GM18519 (cell line): ENCODE measurements at regions not wholly inside any gene's neighbourhood (a gene's known extent, or its start where the extent isn't known, plus 50 kb on each side); places are given as distances from the start of the nearest gene placed in this dataset.
"Not testable (repeated sequence)": the region's sequence is repeated elsewhere in the genome, so short reads cannot be mapped to it uniquely, and the experiment has no call there.

ENCODE experiments used
- ATAC-seq: cut with Tn5 transposase; IDR thresholded peaks from one replicate; pipeline ENCODE4 v1.9.1; 2021; ENCODE audit warnings: mild to moderate bottlenecking, moderate library complexity; ENCODE audit not compliant: unreplicated experiment, low FRiP score

GRCh38 chr4:42282081-42282901 is 115.0 kb upstream of the SHISA3 start:
- ATAC-seq = peak; percentile 68

- no peak for ATAC-seq
Measured at GRCh38 chr4:42284030-42284429, 113.3 kb upstream of the SHISA3 start.

GRCh38 chr4:42288876-42289275 is 108.4 kb upstream of the SHISA3 start:
- not testable (repeated sequence) for ATAC-seq

GRCh38 chr4:42292192-42292591 is 105.1 kb upstream of the SHISA3 start:
- ATAC-seq = not testable (repeated sequence)

- ATAC-seq = no peak
Measured at GRCh38 chr4:42293967-42294813, 103.1 kb upstream of the SHISA3 start.

- no peak for ATAC-seq
Measured at GRCh38 chr4:42296196-42296595, 101.1 kb upstream of the SHISA3 start.

GRCh38 chr4:42302348-42302747 is 94.9 kb upstream of the SHISA3 start:
- ATAC-seq = no peak

- no peak for ATAC-seq
Measured at GRCh38 chr4:42306221-42307109, 90.8 kb upstream of the SHISA3 start.

GRCh38 chr4:42308247-42308646 is 89.0 kb upstream of the SHISA3 start:
- ATAC-seq = no peak

- ATAC-seq = no peak
Measured at GRCh38 chr4:42309361-42310260, 87.7 kb upstream of the SHISA3 start.

GRCh38 chr4:42310358-42310757 is 86.9 kb upstream of the SHISA3 start:
- ATAC-seq = no peak

- ATAC-seq = no peak
Measured at GRCh38 chr4:42310806-42311205, 86.5 kb upstream of the SHISA3 start.

GRCh38 chr4:42311591-42311990 is 85.7 kb upstream of the SHISA3 start:
- no peak for ATAC-seq

GRCh38 chr4:42313420-42313819 is 83.9 kb upstream of the SHISA3 start:
- ATAC-seq = not testable (repeated sequence)

- no peak for ATAC-seq
Measured at GRCh38 chr4:42313872-42314271, 83.4 kb upstream of the SHISA3 start.

- ATAC-seq = no peak
Measured at GRCh38 chr4:42315231-42315630, 82.1 kb upstream of the SHISA3 start.

GRCh38 chr4:42320822-42321388 is 76.4 kb upstream of the SHISA3 start:
- ATAC-seq = no peak

- ATAC-seq = no peak
Measured at GRCh38 chr4:42326040-42326439, 71.2 kb upstream of the SHISA3 start.

- ATAC-seq = no peak
Measured at GRCh38 chr4:42326524-42326923, 70.8 kb upstream of the SHISA3 start.
